Thyroid gland (tissue), 4 donors: ENCODE measurements at regions not wholly inside any gene's neighbourhood (a gene's known extent, or its start where the extent isn't known, plus 50 kb on each side); places are given as distances from the start of the nearest gene placed in this dataset.

Experiments
- DNase-seq, 2 donors: peaks; one replicate each; pipeline ENCODE4 v3.0.0-alpha.2; 2019
- H3K27ac ChIP-seq, 3 donors: fragments of 200-600 bp; sonication (generic); 1 replicate in 2 of 3; 2 replicates in 1 of 3; pipeline ENCODE4 v1.5.1; 2016 to 2019; ENCODE audit warnings: mild to moderate bottlenecking in 1 of 3, moderate library complexity in 1 of 3
- H3K27me3 ChIP-seq: fragments of 200-600 bp; sonication (generic); one replicate; pipeline ENCODE4 v1.5.1; 2019
- H3K36me3 ChIP-seq, 2 donors: fragments of 200-600 bp; sonication (generic); one replicate each; pipeline ENCODE4 v1.5.1; 2016 to 2019
- H3K4me1 ChIP-seq, 2 donors: fragments of 200-600 bp; sonication (generic); one replicate each; pipeline ENCODE4 v1.5.1; 2017 to 2019
- H3K4me3 ChIP-seq, 3 donors: fragments of 200-600 bp; sonication (generic); replicated peaks in 1 of 3; 1 replicate in 2 of 3; 2 replicates in 1 of 3; pipeline ENCODE4 v1.5.1; 2016; ENCODE audit warnings: mild to moderate bottlenecking in 1 of 3
- H3K9me3 ChIP-seq: fragments of 200-600 bp; sonication (generic); one replicate; pipeline ENCODE4 v1.5.1; 2017
- POLR2A ChIP-seq, 2 donors: fragments of 450-650 bp; IDR thresholded peaks; one replicate each; pipeline ENCODE4 v1.6.1; 2017; ENCODE audit warnings: antibody characterized with exemption in 2 of 2, mild to moderate bottlenecking in 2 of 2, moderate library complexity in 1 of 2
- WGBS, 2 donors: methylation state at CpG; one replicate each; pipeline ENCODE4 v1.1.5; 2017; 5-methylcytosine and 5-hydroxymethylcytosine counted together
- intact Hi-C: fragments of 100-400 bp; cut with DNase I; formaldehyde crosslinking; loops from one replicate; pipeline ENCODE4 v1.15.1; 2023
- TF ChIP-seq, protein P1 (sequence below), 6 experiments: fragments of 200-600 bp in 3 of 6; fragments of 450-650 bp in 3 of 6; sonication (generic) in 3 of 6; IDR thresholded peaks; one replicate each; pipeline ENCODE4 v1.5.1; 2016 to 2019; ENCODE audit warnings: antibody characterized with exemption in 6 of 6, mild to moderate bottlenecking in 2 of 6, inconsistent platforms in 1 of 6, moderate library complexity in 1 of 6

- H3K27ac ChIP-seq, result no peak overlapping the region
- no peaks in the 10 kb centered on the region for H3K9me3 ChIP-seq
- intact Hi-C loops, result no loop called here
- no peaks in the 10 kb centered on the region for H3K36me3 ChIP-seq
- no peak overlapping the region for H3K4me3 ChIP-seq
- H3K4me1 ChIP-seq, result no peaks in the 10 kb centered on the region
- DNase-seq, result no peak
- WGBS, 2 donors, result 81 to 82% methylated on average over 7 of the region's 7 CpGs
- H3K27me3 ChIP-seq, result no peaks in the 10 kb centered on the region
- TF ChIP-seq POLR2A (IDR thresholded peaks at IDR 0.05), result no peak
- TF ChIP-seq, protein P1, sequence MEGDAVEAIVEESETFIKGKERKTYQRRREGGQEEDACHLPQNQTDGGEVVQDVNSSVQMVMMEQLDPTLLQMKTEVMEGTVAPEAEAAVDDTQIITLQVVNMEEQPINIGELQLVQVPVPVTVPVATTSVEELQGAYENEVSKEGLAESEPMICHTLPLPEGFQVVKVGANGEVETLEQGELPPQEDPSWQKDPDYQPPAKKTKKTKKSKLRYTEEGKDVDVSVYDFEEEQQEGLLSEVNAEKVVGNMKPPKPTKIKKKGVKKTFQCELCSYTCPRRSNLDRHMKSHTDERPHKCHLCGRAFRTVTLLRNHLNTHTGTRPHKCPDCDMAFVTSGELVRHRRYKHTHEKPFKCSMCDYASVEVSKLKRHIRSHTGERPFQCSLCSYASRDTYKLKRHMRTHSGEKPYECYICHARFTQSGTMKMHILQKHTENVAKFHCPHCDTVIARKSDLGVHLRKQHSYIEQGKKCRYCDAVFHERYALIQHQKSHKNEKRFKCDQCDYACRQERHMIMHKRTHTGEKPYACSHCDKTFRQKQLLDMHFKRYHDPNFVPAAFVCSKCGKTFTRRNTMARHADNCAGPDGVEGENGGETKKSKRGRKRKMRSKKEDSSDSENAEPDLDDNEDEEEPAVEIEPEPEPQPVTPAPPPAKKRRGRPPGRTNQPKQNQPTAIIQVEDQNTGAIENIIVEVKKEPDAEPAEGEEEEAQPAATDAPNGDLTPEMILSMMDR (IDR thresholded peaks at IDR 0.05), result no peak
These were observed 152.6 kb upstream of the LUZP2 start for GRCh38 chr11:24344222-24344621.

DNA sequence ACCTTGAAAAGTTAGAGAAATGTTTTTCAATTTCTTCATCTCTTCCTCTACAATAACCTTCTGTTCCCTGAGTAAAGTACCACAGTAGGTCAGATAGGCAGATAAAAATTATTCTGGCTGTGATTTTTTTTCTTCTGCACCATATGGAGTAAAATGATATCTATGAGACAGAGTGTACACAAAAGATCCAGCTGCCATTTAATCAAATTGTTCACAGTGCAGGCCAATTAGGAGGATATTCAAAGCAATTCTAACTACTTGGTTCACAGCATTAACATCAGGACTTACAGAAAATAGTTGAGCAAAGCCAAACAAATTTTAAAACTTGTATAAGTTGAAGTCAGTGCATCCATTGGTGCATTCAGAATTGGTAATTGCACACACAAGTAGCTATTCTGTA lies 147.9 kb upstream of the LUZP2 start:
- no peak overlapping the region for H3K27ac ChIP-seq
- H3K36me3 ChIP-seq, result no peaks in the 10 kb centered on the region
- intact Hi-C loops, result no loop called here
- H3K4me1 ChIP-seq, result no peaks in the 10 kb centered on the region
- DNase-seq, result no peak
- TF ChIP-seq, protein P1 (IDR thresholded peaks at IDR 0.05), result no peak
- TF ChIP-seq POLR2A (IDR thresholded peaks at IDR 0.05), result no peak
- no peaks in the 10 kb centered on the region for H3K27me3 ChIP-seq
- no peak overlapping the region for H3K4me3 ChIP-seq
- no peaks in the 10 kb centered on the region for H3K9me3 ChIP-seq

- no peaks in the 10 kb centered on the region for H3K36me3 ChIP-seq
- intact Hi-C loops, result no loop called here
- 57 to 82% methylated on average over 2 of the region's 2 CpGs for WGBS, 2 donors
- TF ChIP-seq, protein P1 (IDR thresholded peaks at IDR 0.05), result no peak
- no peak for TF ChIP-seq POLR2A (IDR thresholded peaks at IDR 0.05)
- H3K27me3 ChIP-seq, result no peaks in the 10 kb centered on the region
- DNase-seq, result no peak
- H3K9me3 ChIP-seq, result no peaks in the 10 kb centered on the region
- no peak overlapping the region for H3K27ac ChIP-seq
- H3K4me1 ChIP-seq, result no peaks in the 10 kb centered on the region
- H3K4me3 ChIP-seq, result no peak overlapping the region
These were observed 145.7 kb upstream of the LUZP2 start for GRCh38 chr11:24351179-24351578.

DNA sequence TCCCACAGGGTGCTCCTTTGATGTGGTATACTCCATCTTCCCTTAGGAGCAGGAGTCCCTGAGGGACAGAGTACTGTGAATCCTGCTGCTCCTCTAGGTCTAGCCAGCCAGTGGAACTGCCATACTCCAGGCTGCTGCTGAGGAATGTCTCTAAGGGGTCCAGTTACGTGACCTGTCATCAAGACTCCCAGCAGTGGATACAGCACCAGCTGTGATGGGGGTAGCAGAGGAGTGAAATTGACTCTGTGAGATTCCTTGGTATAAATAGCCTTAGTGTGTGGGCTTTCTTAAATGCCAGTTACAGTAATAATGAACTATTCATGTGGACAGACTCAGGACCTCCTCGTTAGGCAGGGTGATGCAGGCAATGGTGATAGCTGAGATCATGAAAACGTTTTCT lies 140.4 kb upstream of the LUZP2 start:
- intact Hi-C loops, result no loop called here
- H3K27me3 ChIP-seq, result no peaks in the 10 kb centered on the region
- no peak for DNase-seq
- no peak overlapping the region for H3K27ac ChIP-seq
- H3K36me3 ChIP-seq, result no peaks in the 10 kb centered on the region
- 79 to 85% methylated on average over 3 of the region's 3 CpGs for WGBS, 2 donors
- no peaks in the 10 kb centered on the region for H3K9me3 ChIP-seq
- no peaks in the 10 kb centered on the region for H3K4me1 ChIP-seq
- TF ChIP-seq, protein P1 (IDR thresholded peaks at IDR 0.05), result no peak
- no peak for TF ChIP-seq POLR2A (IDR thresholded peaks at IDR 0.05)
- no peak overlapping the region for H3K4me3 ChIP-seq

GRCh38 chr11:24357620-24358410 lies 139.0 kb upstream of the LUZP2 start:
- H3K27ac ChIP-seq, result no peak overlapping the region
- no peak overlapping the region for H3K4me3 ChIP-seq
- intact Hi-C loops, result no loop called here
- 68 to 85% methylated on average over 8 of the region's 8 CpGs for WGBS, 2 donors
- no peaks in the 10 kb centered on the region for H3K27me3 ChIP-seq
- no peak for DNase-seq
- no peaks in the 10 kb centered on the region for H3K36me3 ChIP-seq
- H3K4me1 ChIP-seq, result no peaks in the 10 kb centered on the region
- TF ChIP-seq, protein P1 (IDR thresholded peaks at IDR 0.05), result no peak
- no peak for TF ChIP-seq POLR2A (IDR thresholded peaks at IDR 0.05)
- H3K9me3 ChIP-seq, result no peaks in the 10 kb centered on the region
